Right lobe of liver (tissue), 4 donors: ENCODE measurements at regions not wholly inside any gene's neighbourhood (a gene's known extent, or its start where the extent isn't known, plus 50 kb on each side); places are given as distances from the start of the nearest gene placed in this dataset.

Experiments used
- CTCF ChIP-seq, 4 donors: fragments of 200-600 bp in 3 of 4; fragments of 450-650 bp in 1 of 4; IDR thresholded peaks; one replicate each; pipeline versions ENCODE4 v1.5.1 to v1.8.0; 2016 to 2022; ENCODE audit warnings: antibody characterized with exemption in 4 of 4, mild to moderate bottlenecking in 2 of 4
- POLR2A ChIP-seq: fragments of 450-650 bp; IDR thresholded peaks from one replicate; pipeline ENCODE4 v1.6.1; 2017; ENCODE audit warnings: antibody characterized with exemption, mild to moderate bottlenecking
- donor health status: DM: no; HTN: no; CAD: no.
- donor health status: DM: no; HTN: no; CAD: no.
- donor health status: DM: no; HTN: yes; CAD: no.

DNA sequence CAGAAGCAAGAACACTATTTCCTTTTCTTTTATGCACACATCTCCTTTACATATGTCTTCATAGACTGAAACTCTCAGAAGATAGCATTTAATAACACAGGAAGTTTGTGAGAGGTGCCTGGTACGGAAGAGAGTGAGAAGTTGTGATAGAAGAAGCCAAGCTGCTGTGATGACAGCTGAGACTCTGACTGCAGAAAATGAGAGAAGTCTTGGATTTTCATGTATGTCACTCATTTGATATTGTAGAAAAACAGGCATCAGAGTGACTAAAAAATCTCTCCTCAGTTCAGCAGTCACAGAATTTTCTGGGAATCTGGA is 154.9 kb upstream of the BMP2 start:
- TF ChIP-seq CTCF (IDR thresholded peaks at IDR 0.05) (no peak), POLR2A (no peak)
